ENCODE measurements at regions not wholly inside any gene's neighbourhood (a gene's known extent, or its start where the extent isn't known, plus 50 kb on each side); places are given as distances from the start of the nearest gene placed in this dataset.

- TF ChIP-seq CTCF (IDR thresholded peaks at IDR 0.05) = no peak
- TF ChIP-seq POLR2A (IDR thresholded peaks at IDR 0.05) = no peak
Measured at GRCh38 chr5:123717139-123717538, 205.2 kb downstream of the CSNK1G3 start.

Data from uterus (tissue), 2 donors.